ENCODE measurements at regions not wholly inside any gene's neighbourhood (a gene's known extent, or its start where the extent isn't known, plus 50 kb on each side); places are given as distances from the start of the nearest gene placed in this dataset.

DNA sequence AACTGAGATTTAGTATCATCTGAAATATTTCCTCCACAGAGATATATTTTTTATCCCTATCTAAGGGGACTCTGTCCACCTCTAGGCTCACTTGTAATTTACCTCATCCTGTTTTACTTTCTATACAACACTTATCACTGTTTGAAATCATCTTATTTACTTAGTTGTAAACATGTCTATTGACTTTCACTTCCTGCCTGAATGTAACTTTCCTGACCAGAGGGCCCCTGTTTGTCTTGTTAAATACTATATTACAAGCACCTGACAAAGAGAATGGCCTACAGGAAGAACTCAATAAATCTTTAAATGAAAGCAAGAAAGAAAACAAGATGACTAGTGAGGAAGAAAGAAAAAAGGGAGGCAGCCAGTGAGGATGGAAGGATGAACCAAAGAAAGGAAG is 1727.5 kb downstream of the LRRC4C start:
- Histone ChIP-seq H3K9me3 (replicated peaks; ENCODE audit: control insufficient read depth, insufficient read depth, low read depth, low read length) (no peaks in the 10 kb centered on the region), H4K20me1 (replicated peaks; ENCODE audit: control insufficient read depth, insufficient read depth, low read length) (no peaks in the 10 kb centered on the region), H3K4me1 (replicated peaks in 1 of 2; ENCODE audit: control insufficient read depth in 2 of 2, insufficient read depth in 2 of 2, low read length in 2 of 2) (no peaks in the 10 kb centered on the region), H3K9me1 (ENCODE audit: control insufficient read depth, insufficient read depth, low read length) (no peaks in the 10 kb centered on the region), H3K27me3 (ENCODE audit: control insufficient read depth in 2 of 2, insufficient read depth in 2 of 2, low read length in 2 of 2) (no peaks in the 10 kb centered on the region), H3K79me2 (ENCODE audit: control insufficient read depth, insufficient read depth, low read length) (no peaks in the 10 kb centered on the region), H3K4me3 (no peak overlapping the region), H3K36me3 (ENCODE audit: control insufficient read depth, insufficient read depth, low read length) (no peaks in the 10 kb centered on the region), H2AFZ (ENCODE audit: low read depth, low read length) (no peak overlapping the region), H3K27ac (ENCODE audit: extremely low read depth, low read depth, low read length) (no peak overlapping the region), H3K4me2 (ENCODE audit: insufficient read depth, low read length) (no peak overlapping the region), H3K9ac (ENCODE audit: insufficient read depth in 1 of 2, low read depth in 2 of 2, low read length in 2 of 2) (no peak overlapping the region)
- intact Hi-C loops (cut with micrococcal nuclease) (no loop called here), in situ Hi-C loops (cut with MboI) (no loop called here)
- BruUV-seq (replicated peaks), result no TSS peak
- FAIRE-seq, result no peak
- no peak for ATAC-seq
- POLR2A ChIA-PET, result no interaction called here
- CTCF ChIA-PET (ENCODE audit: low intra/inter-chr PET ratio), result no interaction called here
- DNase-seq (ENCODE audit: extremely low read depth in 1 of 4, low spot score in 3 of 4), result no peak
- TF ChIP-seq ZBTB7A (IDR thresholded peaks at IDR 0.05; ENCODE audit: borderline replicate concordance, control insufficient read depth, low read depth, low read length) (no peak), HMG20B (CRISPR knock-in tag; IDR thresholded peaks at IDR 0.05) (no peak), NR4A1 (CRISPR knock-in tag; IDR thresholded peaks at IDR 0.05) (no peak), NR4A1 (tag; IDR thresholded peaks at IDR 0.05) (no peak), KDM5B (IDR thresholded peaks at IDR 0.05; ENCODE audit: insufficient replicate concordance, low read depth, low read length) (no peak), TBP (optimal IDR thresholded peaks at IDR 0.05; ENCODE audit: low read depth, low read length) (no peak), KLF10 (CRISPR knock-in tag; IDR thresholded peaks at IDR 0.05) (no peak), MAFG (tag; conservative IDR thresholded peaks at IDR 0.05) (no peak), ZNF830 (CRISPR knock-in tag; IDR thresholded peaks at IDR 0.05) (no peak), PML (IDR thresholded peaks at IDR 0.05; ENCODE audit: low read length) (no peak), ZEB2 (IDR thresholded peaks at IDR 0.05) (no peak), ASH1L (IDR thresholded peaks at IDR 0.05; ENCODE audit: borderline replicate concordance, low read depth, partially characterized antibody) (no peak), C11orf30 (IDR thresholded peaks at IDR 0.05; ENCODE audit: low read depth) (no peak), RFX1 (IDR thresholded peaks at IDR 0.05) (no peak), PTRF (tag; IDR thresholded peaks at IDR 0.05) (no peak)
- TF ChIP-seq, protein P1, sequence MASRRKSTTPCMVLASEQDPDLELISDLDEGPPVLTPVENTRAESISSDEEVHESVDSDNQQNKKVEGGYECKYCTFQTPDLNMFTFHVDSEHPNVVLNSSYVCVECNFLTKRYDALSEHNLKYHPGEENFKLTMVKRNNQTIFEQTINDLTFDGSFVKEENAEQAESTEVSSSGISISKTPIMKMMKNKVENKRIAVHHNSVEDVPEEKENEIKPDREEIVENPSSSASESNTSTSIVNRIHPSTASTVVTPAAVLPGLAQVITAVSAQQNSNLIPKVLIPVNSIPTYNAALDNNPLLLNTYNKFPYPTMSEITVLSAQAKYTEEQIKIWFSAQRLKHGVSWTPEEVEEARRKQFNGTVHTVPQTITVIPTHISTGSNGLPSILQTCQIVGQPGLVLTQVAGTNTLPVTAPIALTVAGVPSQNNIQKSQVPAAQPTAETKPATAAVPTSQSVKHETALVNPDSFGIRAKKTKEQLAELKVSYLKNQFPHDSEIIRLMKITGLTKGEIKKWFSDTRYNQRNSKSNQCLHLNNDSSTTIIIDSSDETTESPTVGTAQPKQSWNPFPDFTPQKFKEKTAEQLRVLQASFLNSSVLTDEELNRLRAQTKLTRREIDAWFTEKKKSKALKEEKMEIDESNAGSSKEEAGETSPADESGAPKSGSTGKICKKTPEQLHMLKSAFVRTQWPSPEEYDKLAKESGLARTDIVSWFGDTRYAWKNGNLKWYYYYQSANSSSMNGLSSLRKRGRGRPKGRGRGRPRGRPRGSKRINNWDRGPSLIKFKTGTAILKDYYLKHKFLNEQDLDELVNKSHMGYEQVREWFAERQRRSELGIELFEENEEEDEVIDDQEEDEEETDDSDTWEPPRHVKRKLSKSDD (conservative IDR thresholded peaks at IDR 0.05; ENCODE audit: low read length), result no peak
- TF ChIP-seq, protein P2, sequence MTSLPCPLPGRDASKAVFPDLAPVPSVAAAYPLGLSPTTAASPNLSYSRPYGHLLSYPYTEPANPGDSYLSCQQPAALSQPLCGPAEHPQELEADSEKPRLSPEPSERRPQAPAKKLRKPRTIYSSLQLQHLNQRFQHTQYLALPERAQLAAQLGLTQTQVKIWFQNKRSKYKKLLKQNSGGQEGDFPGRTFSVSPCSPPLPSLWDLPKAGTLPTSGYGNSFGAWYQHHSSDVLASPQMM (CRISPR knock-in tag; IDR thresholded peaks at IDR 0.05), result no peak
- TF ChIP-seq, protein P3, sequence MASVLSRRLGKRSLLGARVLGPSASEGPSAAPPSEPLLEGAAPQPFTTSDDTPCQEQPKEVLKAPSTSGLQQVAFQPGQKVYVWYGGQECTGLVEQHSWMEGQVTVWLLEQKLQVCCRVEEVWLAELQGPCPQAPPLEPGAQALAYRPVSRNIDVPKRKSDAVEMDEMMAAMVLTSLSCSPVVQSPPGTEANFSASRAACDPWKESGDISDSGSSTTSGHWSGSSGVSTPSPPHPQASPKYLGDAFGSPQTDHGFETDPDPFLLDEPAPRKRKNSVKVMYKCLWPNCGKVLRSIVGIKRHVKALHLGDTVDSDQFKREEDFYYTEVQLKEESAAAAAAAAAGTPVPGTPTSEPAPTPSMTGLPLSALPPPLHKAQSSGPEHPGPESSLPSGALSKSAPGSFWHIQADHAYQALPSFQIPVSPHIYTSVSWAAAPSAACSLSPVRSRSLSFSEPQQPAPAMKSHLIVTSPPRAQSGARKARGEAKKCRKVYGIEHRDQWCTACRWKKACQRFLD (CRISPR knock-in tag; IDR thresholded peaks at IDR 0.05), result no peak
- TF ChIP-seq, protein P4, sequence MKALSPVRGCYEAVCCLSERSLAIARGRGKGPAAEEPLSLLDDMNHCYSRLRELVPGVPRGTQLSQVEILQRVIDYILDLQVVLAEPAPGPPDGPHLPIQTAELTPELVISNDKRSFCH (CRISPR knock-in tag; IDR thresholded peaks at IDR 0.05), result no peak
- TF ChIP-seq, protein P4 (tag; IDR thresholded peaks at IDR 0.05), result no peak
